BLaER1 treated with 17β-estradiol and CSF1 and Interleukin-3, amounts not matched to agents 10 nM and 100 nM (cell line): ENCODE measurements at regions not wholly inside any gene's neighbourhood (a gene's known extent, or its start where the extent isn't known, plus 50 kb on each side); places are given as distances from the start of the nearest gene placed in this dataset.

Source experiments
- H3K27ac ChIP-seq, 11 experiments: shearing (Covaris generic); formaldehyde crosslinking; 2 replicates each; pipeline ENCODE4 v1.8.1; 2022
- H3K27me3 ChIP-seq, 11 experiments: shearing (Covaris generic); formaldehyde crosslinking; 2 replicates each; pipeline ENCODE4 v1.8.1; 2022
- H3K36me3 ChIP-seq, 11 experiments: shearing (Covaris generic); formaldehyde crosslinking; 2 replicates each; pipeline ENCODE4 v1.8.1; 2022
- H3K4me1 ChIP-seq, 10 experiments: shearing (Covaris generic); formaldehyde crosslinking; 2 replicates each; pipeline ENCODE4 v1.8.1; 2022
- H3K4me2 ChIP-seq, 11 experiments: shearing (Covaris generic); formaldehyde crosslinking; 2 replicates each; pipeline ENCODE4 v1.8.1; 2022
- H3K4me3 ChIP-seq, 10 experiments: shearing (Covaris generic); formaldehyde crosslinking; 2 replicates each; pipeline ENCODE4 v1.8.1; 2022
- H3K9ac ChIP-seq, 11 experiments: shearing (Covaris generic); formaldehyde crosslinking; 2 replicates each; pipeline ENCODE4 v1.8.1; 2022
- H3K9me3 ChIP-seq, 11 experiments: shearing (Covaris generic); formaldehyde crosslinking; replicated peaks in 1 of 11; 2 replicates each; pipeline ENCODE4 v1.8.1; 2022
- H4K20me1 ChIP-seq, 11 experiments: shearing (Covaris generic); formaldehyde crosslinking; 2 replicates each; pipeline ENCODE4 v1.8.1; 2022
- Cebpa-rat ChIP-seq, 11 experiments: shearing (Covaris generic); IDR thresholded peaks; 2 replicates each; pipeline ENCODE4 v1.8.1; 2022

DNA sequence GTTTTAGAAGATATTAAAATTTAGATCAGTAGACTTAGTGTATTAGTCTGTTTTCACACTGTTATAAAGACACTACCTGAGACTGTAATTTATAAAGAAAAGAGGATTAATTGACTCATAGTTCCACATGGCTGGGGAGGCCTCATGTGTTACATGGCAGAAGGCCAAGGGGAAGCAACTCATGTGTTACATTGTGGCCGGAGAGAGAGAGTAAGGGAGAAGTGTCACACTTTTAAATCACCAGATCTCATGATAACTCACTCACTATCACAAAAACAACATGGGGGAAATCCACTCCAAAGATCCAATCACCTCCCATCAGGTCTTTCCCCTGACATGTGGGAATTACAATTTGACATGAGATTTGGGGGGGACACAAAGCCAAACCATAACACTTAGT lies 1159.7 kb upstream of the PCDH7 start:
- Histone ChIP-seq H3K36me3 (no peaks in the 10 kb centered on the region), H3K9me3 (no peaks in the 10 kb centered on the region), H3K27ac (no peak overlapping the region), H3K4me1 (peaks cover 0 to 7% (median 1%) of the 10 kb centered on the region in 10 experiments; a peak in 3 of 20 replicates), H3K27me3 (no peaks in the 10 kb centered on the region), H4K20me1 (no peaks in the 10 kb centered on the region), H3K9ac (no peak overlapping the region), H3K4me3 (no peak overlapping the region), H3K4me2 (peak overlapping the region in 3 of 11 experiments; percentile 4 to 35 (median 15); a peak in 2 of 22 replicates)
- no peak for TF ChIP-seq Cebpa-rat (IDR thresholded peaks at IDR 0.05)

DNA sequence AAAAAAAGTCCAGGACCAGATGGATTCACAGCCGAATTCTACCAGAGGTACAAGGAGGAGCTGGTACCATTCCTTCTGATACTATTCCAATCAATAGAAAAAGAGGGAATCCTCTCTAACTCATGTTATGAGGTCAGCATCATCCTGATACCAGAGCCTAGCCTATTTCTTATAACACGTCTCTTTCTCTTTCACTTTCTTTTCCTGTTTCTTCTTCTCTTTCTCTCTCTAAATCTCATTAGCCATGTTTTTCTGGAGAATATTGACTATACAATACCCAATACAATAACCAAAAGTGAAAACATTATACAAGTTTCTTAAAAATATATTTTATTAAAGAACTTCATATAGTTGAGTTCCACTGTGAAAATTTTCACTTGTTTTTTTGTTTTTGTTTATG lies 1154.9 kb upstream of the PCDH7 start:
- Histone ChIP-seq H4K20me1 (no peaks in the 10 kb centered on the region), H3K4me2 (no peak overlapping the region), H3K9ac (no peak overlapping the region), H3K27me3 (no peaks in the 10 kb centered on the region), H3K36me3 (no peaks in the 10 kb centered on the region), H3K27ac (no peak overlapping the region), H3K9me3 (no peaks in the 10 kb centered on the region), H3K4me1 (peaks cover 0 to 7% (median 1%) of the 10 kb centered on the region in 10 experiments; a peak in 3 of 20 replicates), H3K4me3 (no peak overlapping the region)
- no peak for TF ChIP-seq Cebpa-rat (IDR thresholded peaks at IDR 0.05)

DNA sequence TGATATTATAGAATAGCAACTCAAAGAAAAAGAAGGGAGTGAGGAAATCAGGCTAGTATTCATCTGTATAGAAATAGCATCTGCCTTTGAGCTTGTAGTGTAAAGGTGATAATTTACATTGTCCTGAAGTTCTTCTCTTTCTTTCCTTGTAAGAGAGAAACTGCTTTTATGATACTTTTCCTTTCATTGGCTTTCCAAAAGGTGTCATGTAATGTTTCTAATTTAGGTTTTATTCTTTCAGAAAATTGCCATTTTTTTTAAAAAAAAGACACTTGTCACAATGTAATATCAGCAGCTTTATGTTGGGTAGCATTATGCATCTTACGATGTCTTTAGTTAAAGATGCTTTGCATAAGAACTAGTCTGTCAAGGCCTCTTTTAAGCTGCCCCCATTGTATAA lies 1153.8 kb upstream of the PCDH7 start:
- Histone ChIP-seq H3K36me3 (no peaks in the 10 kb centered on the region), H3K4me1 (no peaks in the 10 kb centered on the region), H3K9me3 (no peaks in the 10 kb centered on the region), H3K9ac (no peak overlapping the region), H4K20me1 (no peaks in the 10 kb centered on the region), H3K27me3 (no peaks in the 10 kb centered on the region), H3K4me3 (no peak overlapping the region), H3K27ac (no peak overlapping the region), H3K4me2 (no peak overlapping the region)
- TF ChIP-seq Cebpa-rat (IDR thresholded peaks at IDR 0.05) = no peak

DNA sequence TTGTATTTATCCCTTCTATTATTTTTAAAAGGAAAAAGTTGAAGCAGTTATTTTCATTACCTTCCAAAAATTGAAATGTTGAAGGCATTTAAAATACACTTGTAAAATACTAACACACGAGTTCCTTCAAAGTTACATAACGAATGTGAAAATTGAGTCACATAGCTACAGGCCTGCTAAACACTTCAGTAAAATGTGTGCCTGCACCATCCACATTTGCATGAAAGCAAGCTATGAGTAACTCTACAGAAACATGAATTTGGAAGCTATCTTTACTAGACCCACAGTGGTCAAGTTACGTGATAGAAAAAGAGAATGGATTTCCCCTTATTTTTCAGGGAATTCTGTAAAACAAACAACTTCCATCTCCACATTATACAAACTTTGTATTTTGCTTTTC lies 1148.8 kb upstream of the PCDH7 start:
- no peak overlapping the region for H3K4me3 ChIP-seq
- H3K9ac ChIP-seq = no peak overlapping the region
- no peak overlapping the region for H3K4me2 ChIP-seq
- H3K27me3 ChIP-seq = no peaks in the 10 kb centered on the region
- H4K20me1 ChIP-seq = no peaks in the 10 kb centered on the region
- H3K36me3 ChIP-seq = no peaks in the 10 kb centered on the region
- H3K4me1 ChIP-seq = no peaks in the 10 kb centered on the region
- H3K9me3 ChIP-seq = no peaks in the 10 kb centered on the region
- no peak overlapping the region for H3K27ac ChIP-seq
- TF ChIP-seq Cebpa-rat (IDR thresholded peaks at IDR 0.05) = no peak

DNA sequence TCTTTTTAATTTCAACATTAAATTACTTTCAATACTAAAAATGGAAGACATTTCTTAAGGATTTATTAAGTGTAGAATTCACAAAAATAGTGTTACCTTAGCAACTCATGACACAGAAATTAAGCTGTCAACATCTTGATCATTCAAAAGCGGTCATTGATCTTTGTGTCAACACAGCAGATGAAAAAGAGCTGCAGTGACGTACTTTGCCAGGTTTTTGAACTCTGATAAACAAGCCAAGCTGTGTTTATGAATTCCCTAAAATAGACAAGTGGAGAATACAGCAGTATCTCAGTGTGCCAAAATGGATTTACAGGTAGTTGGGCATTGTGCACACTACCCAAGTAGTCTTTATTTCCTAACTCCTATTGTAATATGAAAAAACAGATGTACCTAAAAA lies 1141.8 kb upstream of the PCDH7 start:
- H3K27me3 ChIP-seq = no peaks in the 10 kb centered on the region

DNA sequence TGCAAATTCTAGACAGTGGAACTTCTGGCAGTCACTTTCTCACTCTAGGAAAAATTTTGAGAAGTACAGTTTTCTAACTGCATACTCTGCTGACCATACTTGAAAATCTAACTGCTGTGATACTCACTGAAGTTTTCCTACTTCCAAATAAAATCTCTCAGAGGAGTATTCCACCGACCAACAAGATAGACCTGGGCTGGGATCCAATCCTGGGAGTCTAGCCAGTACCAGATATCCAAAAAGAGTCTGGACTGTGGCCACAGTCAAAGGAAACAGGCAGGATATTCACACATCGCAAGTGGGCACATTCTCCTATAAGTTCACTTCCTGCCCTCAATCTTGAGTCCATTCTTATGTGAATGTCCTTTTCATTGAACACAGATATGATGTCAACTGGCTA lies 1138.7 kb upstream of the PCDH7 start:
- no peak for TF ChIP-seq Cebpa-rat (IDR thresholded peaks at IDR 0.05)
- Histone ChIP-seq H3K27ac (no peak overlapping the region), H3K9me3 (no peaks in the 10 kb centered on the region), H3K4me3 (no peak overlapping the region), H3K4me2 (no peak overlapping the region), H4K20me1 (no peaks in the 10 kb centered on the region), H3K27me3 (no peaks in the 10 kb centered on the region), H3K36me3 (no peaks in the 10 kb centered on the region), H3K4me1 (no peaks in the 10 kb centered on the region), H3K9ac (no peak overlapping the region)

More for the DNA sequence above, 1141.8 kb upstream of the PCDH7 start:
- no peaks in the 10 kb centered on the region for H4K20me1 ChIP-seq
- no peak overlapping the region for H3K9ac ChIP-seq
- H3K4me1 ChIP-seq = no peaks in the 10 kb centered on the region
- no peak overlapping the region for H3K4me2 ChIP-seq
- H3K36me3 ChIP-seq = no peaks in the 10 kb centered on the region
- H3K27ac ChIP-seq = no peak overlapping the region
- no peaks in the 10 kb centered on the region for H3K9me3 ChIP-seq
- TF ChIP-seq Cebpa-rat (IDR thresholded peaks at IDR 0.05) = no peak
- no peak overlapping the region for H3K4me3 ChIP-seq

DNA sequence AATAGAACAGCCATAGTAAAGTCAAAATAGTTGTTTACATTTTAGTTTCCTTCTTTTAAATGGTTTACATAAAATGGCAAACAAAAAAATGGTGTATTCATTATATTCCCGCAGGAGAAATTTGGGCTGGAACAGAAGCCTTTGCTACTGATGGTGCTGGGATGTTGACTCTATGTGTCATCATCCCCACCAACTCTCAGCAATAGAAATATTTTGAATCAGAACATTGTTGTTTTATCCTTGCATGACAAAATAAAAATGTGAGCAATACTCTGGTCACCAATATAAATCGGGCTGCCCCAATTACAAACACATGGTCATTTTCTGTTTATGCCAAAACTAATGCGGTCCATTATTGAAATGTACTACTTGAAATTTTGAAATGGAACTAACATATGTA lies 1131.6 kb upstream of the PCDH7 start:
- H4K20me1 ChIP-seq = no peaks in the 10 kb centered on the region
- no peaks in the 10 kb centered on the region for H3K4me1 ChIP-seq
- H3K9ac ChIP-seq = no peak overlapping the region
- H3K27ac ChIP-seq = no peak overlapping the region
- no peaks in the 10 kb centered on the region for H3K36me3 ChIP-seq
- H3K27me3 ChIP-seq = no peaks in the 10 kb centered on the region
- no peaks in the 10 kb centered on the region for H3K9me3 ChIP-seq
- H3K4me2 ChIP-seq = no peak overlapping the region
- no peak for TF ChIP-seq Cebpa-rat (IDR thresholded peaks at IDR 0.05)
- no peak overlapping the region for H3K4me3 ChIP-seq

DNA sequence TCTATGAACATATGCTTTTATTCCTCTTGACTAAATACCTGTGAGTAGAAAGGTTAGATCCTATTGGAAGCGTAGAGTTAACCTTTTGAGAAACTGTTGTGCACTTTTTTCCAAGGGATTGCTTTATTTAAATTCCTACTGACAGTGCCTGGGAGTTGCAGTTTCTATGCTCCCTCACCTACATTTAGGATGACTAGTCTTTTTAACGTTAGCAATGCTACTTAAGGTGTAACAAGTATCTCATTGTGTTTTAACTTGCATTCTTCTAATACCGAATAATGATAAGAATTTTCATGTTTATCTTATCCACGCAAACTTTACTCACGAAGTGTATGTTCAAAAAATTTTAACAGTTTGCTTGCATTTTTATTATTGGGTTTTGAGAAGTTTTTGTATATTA lies 1123.9 kb upstream of the PCDH7 start:
- Histone ChIP-seq H3K9ac (no peak overlapping the region), H3K9me3 (no peaks in the 10 kb centered on the region), H4K20me1 (no peaks in the 10 kb centered on the region), H3K27me3 (no peaks in the 10 kb centered on the region), H3K4me2 (no peak overlapping the region), H3K4me3 (no peak overlapping the region), H3K36me3 (no peaks in the 10 kb centered on the region), H3K27ac (no peak overlapping the region), H3K4me1 (no peaks in the 10 kb centered on the region)
- TF ChIP-seq Cebpa-rat (IDR thresholded peaks at IDR 0.05) = no peak

DNA sequence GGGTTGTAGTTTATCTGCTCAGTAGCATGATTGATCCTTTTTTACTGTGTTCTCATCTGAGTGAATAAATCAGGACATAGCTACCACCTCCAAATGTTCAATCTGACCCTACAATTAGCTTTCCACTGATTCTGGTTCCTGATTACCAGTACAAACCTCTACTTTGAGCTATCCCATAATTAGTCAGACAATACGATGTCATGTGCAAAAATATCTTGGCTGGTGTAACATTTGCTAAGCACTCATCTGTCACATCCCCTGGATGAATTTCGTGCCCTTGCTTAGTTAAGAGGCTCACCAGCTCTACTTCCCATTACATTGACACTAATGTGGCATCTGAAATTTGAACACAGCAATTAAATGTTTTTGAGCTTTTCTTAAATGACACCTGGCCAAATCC lies 1101.0 kb upstream of the PCDH7 start:
- Histone ChIP-seq H3K27ac (no peak overlapping the region), H3K9ac (no peak overlapping the region), H3K4me3 (no peak overlapping the region), H3K4me2 (no peak overlapping the region), H3K27me3 (no peaks in the 10 kb centered on the region), H3K36me3 (no peaks in the 10 kb centered on the region), H4K20me1 (no peaks in the 10 kb centered on the region), H3K9me3 (no peaks in the 10 kb centered on the region), H3K4me1 (no peaks in the 10 kb centered on the region)
- no peak for TF ChIP-seq Cebpa-rat (IDR thresholded peaks at IDR 0.05)

DNA sequence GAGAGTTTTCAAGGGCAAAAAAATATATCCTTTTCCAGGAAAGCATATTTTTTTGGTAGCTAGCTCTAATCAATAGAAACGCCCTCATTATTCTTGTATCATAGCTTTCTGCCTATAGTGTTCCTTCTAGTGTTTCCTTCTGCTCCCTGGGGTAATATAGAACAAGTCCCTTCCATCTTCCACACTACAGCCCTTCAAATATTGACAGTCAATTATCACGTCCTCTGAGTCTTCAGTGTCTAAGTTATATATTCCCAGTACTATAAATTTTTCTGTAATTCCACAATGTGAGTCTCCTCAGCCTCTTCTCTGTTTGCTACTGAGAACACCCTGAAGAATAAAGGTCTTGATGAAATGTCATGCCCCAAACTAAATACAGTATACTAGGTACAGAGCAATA lies 1088.0 kb upstream of the PCDH7 start:
- H3K27me3 ChIP-seq = no peaks in the 10 kb centered on the region
- no peaks in the 10 kb centered on the region for H3K9me3 ChIP-seq
- no peak overlapping the region for H3K4me3 ChIP-seq
- no peak overlapping the region for H3K27ac ChIP-seq
- no peaks in the 10 kb centered on the region for H3K36me3 ChIP-seq
- H3K9ac ChIP-seq = no peak overlapping the region
- H3K4me2 ChIP-seq = no peak overlapping the region
- no peaks in the 10 kb centered on the region for H3K4me1 ChIP-seq
- no peak for TF ChIP-seq Cebpa-rat (IDR thresholded peaks at IDR 0.05)
- no peaks in the 10 kb centered on the region for H4K20me1 ChIP-seq

DNA sequence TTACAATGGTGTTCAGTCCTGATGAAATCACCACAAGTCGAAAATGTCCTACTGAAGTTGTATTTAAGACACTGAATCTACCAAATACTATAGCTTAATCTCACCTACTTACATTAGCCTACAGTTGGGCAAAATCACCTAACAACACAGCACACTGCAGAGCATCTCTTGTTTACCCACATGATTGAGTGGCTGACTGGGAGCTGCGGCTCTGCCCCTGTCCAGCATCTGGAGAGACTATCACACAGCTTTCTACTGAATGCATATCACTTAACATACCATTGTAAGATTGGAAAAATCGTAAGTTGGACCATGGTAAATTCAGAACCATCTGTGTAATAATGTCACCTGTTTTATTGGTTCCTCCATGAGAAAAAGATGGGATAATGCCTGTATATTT lies 1083.2 kb upstream of the PCDH7 start:
- no peaks in the 10 kb centered on the region for H3K9me3 ChIP-seq
- no peak overlapping the region for H3K27ac ChIP-seq
- no peak overlapping the region for H3K4me3 ChIP-seq
- H4K20me1 ChIP-seq = no peaks in the 10 kb centered on the region
- no peak overlapping the region for H3K4me2 ChIP-seq
- no peaks in the 10 kb centered on the region for H3K36me3 ChIP-seq
- H3K27me3 ChIP-seq = no peaks in the 10 kb centered on the region
- no peaks in the 10 kb centered on the region for H3K4me1 ChIP-seq
- H3K9ac ChIP-seq = no peak overlapping the region
- no peak for TF ChIP-seq Cebpa-rat (IDR thresholded peaks at IDR 0.05)
